ENCODE measurements at regions not wholly inside any gene's neighbourhood (a gene's known extent, or its start where the extent isn't known, plus 50 kb on each side); places are given as distances from the start of the nearest gene placed in this dataset.

- Histone ChIP-seq H2AFZ (ENCODE audit: low read depth, low read length) (no peak overlapping the region), H4K20me1 (replicated peaks; ENCODE audit: control insufficient read depth, extremely low read depth, insufficient read depth, low read length) (no peaks in the 10 kb centered on the region), H3K27me3 (ENCODE audit: control insufficient read depth in 2 of 2, insufficient read depth in 2 of 2, low read length in 2 of 2) (peaks cover 45 to 49% of the 10 kb centered on the region in 2 experiments), H3K4me1 (ENCODE audit: control insufficient read depth, extremely low read depth, insufficient read depth, low read length) (no peaks in the 10 kb centered on the region), H3K9me1 (replicated peaks; ENCODE audit: control insufficient read depth, extremely low read depth, insufficient read depth, low read length) (no peaks in the 10 kb centered on the region), H3K9me3 (replicated peaks; ENCODE audit: control insufficient read depth, insufficient read depth, low read length) (no peaks in the 10 kb centered on the region), H3K79me2 (ENCODE audit: control insufficient read depth, insufficient read depth, low read length) (no peaks in the 10 kb centered on the region), H3K9ac (replicated peaks; ENCODE audit: extremely low read depth, insufficient read depth, low read length) (no peak overlapping the region), H3K36me3 (ENCODE audit: control insufficient read depth in 2 of 2, extremely low read depth in 1 of 2, insufficient read depth in 2 of 2, low read length in 2 of 2) (no peaks in the 10 kb centered on the region), H3K4me2 (ENCODE audit: insufficient read depth, low read length) (no peak overlapping the region), H3K4me3 (replicated peaks in 1 of 3; ENCODE audit: insufficient read depth in 1 of 3, low read depth in 1 of 3, low read length in 3 of 3) (no peak overlapping the region), H3K27ac (ENCODE audit: insufficient read depth, low read depth, low read length) (no peak overlapping the region)
- ChIA-PET CTCF (no interaction called here), POLR2A (no interaction called here)
- intact Hi-C loops (cut with micrococcal nuclease) (loop anchor here (5.0 kb wide), 2 partner anchors 108 to 158 kb away; no protein-coding TSS in a partner anchor), dilution Hi-C loops (cut with MboI; ENCODE audit: extremely low pct_ligation_motif_present, low sequenced_read_pairs) (no loop called here)
- FAIRE-seq: no peak
- BruUV-seq (replicated peaks): no TSS peak
- DNase-seq (ENCODE audit: low read depth, low spot score): no peak
- TF ChIP-seq EZH2 (IDR thresholded peaks at IDR 0.05; ENCODE audit: borderline replicate concordance, low read depth, low read length, severe bottlenecking) (no peak), GATA2 (IDR thresholded peaks at IDR 0.05; ENCODE audit: insufficient read depth, insufficient read length, low read depth, low read length) (no peak), POLR2AphosphoS5 (IDR thresholded peaks at IDR 0.05; ENCODE audit: insufficient read depth, low read depth, low read length) (no peak), FOS (IDR thresholded peaks at IDR 0.05; ENCODE audit: borderline replicate concordance, insufficient read depth, low read length) (no peak), JUN (IDR thresholded peaks at IDR 0.05; ENCODE audit: borderline replicate concordance, insufficient read depth, insufficient read length, low read depth) (no peak), MYC (IDR thresholded peaks at IDR 0.05; ENCODE audit: low read depth, low read length) (no peak), POLR2A (IDR thresholded peaks at IDR 0.05; ENCODE audit: low read depth, low read length) (no peak)
- TF ChIP-seq, protein P1, sequence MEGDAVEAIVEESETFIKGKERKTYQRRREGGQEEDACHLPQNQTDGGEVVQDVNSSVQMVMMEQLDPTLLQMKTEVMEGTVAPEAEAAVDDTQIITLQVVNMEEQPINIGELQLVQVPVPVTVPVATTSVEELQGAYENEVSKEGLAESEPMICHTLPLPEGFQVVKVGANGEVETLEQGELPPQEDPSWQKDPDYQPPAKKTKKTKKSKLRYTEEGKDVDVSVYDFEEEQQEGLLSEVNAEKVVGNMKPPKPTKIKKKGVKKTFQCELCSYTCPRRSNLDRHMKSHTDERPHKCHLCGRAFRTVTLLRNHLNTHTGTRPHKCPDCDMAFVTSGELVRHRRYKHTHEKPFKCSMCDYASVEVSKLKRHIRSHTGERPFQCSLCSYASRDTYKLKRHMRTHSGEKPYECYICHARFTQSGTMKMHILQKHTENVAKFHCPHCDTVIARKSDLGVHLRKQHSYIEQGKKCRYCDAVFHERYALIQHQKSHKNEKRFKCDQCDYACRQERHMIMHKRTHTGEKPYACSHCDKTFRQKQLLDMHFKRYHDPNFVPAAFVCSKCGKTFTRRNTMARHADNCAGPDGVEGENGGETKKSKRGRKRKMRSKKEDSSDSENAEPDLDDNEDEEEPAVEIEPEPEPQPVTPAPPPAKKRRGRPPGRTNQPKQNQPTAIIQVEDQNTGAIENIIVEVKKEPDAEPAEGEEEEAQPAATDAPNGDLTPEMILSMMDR (IDR thresholded peaks at IDR 0.05; ENCODE audit: extremely low read depth in 1 of 2, insufficient read depth in 1 of 2, low read depth in 1 of 2, low read length in 2 of 2): no peak
- TF ChIP-seq, protein P2, sequence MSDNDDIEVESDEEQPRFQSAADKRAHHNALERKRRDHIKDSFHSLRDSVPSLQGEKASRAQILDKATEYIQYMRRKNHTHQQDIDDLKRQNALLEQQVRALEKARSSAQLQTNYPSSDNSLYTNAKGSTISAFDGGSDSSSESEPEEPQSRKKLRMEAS (IDR thresholded peaks at IDR 0.05; ENCODE audit: insufficient read depth, insufficient read length): no peak
Observed at GRCh38 chr12:94870511-94870910, 133.0 kb downstream of the NDUFA12 start.
